GM18907 (cell line): ENCODE measurements at regions not wholly inside any gene's neighbourhood (a gene's known extent, or its start where the extent isn't known, plus 50 kb on each side); places are given as distances from the start of the nearest gene placed in this dataset.

Source experiments
- ATAC-seq: cut with Tn5 transposase; IDR thresholded peaks from one replicate; pipeline ENCODE4 v1.9.1; 2021; ENCODE audit warnings: mild to moderate bottlenecking, moderate library complexity; ENCODE audit not compliant: unreplicated experiment

DNA sequence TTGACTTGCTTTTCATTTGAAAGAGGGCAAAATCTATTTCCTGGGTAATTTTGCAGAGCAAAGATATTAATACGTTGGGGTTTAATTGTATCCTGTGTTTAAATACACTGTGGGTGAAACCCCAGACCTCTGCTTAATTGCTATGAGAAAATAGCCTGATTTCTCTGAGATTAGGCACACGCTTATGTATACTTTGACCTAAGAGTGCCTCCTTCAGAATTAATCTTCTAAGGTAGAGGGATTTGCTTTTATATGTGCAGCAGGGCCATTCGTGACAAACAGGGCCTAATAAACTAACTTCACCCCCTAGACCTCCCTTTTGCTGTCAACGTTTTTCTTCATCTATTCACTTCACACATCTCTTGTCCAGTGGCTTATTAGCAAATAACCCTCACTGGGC, 216.9 kb upstream of the ADGRL2 start:
- no peak for ATAC-seq

DNA sequence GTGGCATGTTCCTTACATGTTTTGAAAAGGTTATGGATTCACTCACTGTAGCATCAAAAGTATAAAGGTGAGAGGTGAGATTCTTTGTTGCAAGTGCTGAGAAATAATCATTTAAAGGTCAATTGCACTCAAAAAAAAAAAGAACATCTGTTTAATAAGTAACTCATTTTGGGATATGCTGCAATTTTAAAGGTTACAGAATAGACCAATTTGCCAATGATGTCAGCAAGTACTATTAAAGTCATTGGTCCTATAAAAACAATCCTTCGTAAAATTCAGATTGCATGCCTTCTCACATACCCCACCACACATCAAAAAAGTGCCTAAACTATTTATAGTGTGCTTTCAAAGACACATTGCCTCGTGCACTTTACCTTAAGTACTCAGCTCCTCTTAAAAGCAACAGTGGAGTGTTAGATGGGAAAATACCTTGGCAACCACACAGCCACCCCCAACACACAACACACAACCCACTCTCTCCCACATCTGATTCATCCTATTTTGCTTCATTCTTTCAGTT, 218.2 kb upstream of the ADGRL2 start:
- no peak for ATAC-seq

DNA sequence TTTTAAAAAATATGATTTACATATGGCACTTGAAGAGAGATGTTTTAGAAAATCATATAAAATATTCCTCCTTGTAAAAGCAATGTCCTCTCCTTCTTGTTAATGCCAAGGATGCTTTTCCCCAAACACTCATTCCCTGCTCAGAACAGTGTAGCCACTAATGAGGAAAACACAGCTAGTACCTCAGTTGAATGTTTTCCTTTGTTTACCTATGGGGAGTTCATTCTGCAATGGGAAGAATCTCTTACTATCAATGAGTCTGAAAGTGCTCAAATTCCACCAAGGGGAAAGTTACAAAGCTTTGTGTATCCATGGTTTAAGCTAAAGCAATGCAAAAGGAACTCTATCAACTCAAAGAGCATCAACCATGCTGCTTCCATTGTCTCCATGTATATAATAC, 221.9 kb upstream of the ADGRL2 start:
- no peak for ATAC-seq

DNA sequence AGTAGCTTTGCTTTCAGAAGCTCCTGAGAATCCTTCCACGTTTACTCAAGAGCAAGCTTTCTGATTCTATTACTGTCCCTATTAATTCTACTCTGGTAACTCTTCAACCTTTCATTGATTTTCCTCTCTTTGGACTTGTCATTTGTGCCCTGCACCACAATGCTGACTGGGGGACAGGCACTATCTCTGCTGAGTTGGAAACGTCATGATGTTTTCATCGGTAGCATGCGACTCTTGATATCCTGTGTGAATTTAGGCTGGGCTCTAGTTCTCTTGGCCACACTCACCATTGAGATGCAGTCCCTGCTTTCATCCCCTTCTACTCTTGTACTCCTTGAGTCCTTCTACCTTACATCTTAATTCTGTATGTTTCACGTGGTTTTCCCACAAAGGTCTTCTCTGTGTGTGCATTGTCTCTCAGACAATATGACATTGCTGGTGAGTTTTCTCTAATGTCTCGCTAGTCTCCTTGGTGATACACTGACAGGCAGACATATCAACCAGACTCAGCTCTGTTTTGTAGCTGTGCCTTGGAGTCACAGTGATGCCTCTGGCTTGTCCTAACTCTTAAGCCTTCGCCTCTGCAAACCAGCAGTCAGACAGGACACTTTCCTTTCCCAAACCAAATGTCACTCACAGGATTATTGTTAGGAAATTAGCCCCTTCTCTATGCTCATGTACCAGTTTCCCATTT, 223.6 kb upstream of the ADGRL2 start:
- no peak for ATAC-seq

DNA sequence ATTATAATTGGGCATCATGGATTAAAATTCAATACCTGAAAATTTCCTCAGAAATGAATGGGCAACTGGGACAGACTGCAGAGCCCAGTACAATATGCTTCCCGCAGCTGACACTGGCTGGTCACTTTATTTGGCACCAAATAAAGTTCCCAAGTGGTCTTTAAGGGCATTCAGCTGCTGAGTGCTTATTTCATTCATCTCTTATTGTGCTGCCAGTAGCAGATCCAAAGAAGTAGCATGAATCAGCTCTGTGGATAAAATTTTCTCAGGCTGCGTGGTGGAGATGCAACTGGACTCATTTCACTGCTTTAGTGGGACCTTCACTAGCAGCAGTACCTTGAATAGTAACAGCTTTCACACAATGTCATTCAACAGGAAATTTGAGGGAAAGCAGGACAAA, 226.3 kb upstream of the ADGRL2 start:
- ATAC-seq: no peak

DNA sequence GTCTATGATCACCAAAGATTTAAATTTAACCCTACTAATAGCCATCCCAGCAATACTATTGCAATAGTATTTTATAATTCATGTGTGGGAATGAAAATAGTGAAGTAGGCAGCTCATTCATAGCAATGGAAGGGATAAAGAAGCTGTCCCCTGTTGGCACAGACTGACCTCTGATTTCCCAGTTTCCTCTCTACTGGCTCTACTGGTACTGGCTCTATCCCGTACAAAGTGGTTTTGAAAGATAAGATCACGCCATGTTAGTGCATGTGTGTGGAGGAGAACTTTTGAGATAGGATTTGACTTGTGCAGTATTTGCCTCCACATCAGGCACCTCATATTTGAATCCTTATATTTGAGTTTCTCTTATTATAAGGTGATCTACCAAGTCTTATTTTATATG, 227.3 kb upstream of the ADGRL2 start:
- no peak for ATAC-seq

DNA sequence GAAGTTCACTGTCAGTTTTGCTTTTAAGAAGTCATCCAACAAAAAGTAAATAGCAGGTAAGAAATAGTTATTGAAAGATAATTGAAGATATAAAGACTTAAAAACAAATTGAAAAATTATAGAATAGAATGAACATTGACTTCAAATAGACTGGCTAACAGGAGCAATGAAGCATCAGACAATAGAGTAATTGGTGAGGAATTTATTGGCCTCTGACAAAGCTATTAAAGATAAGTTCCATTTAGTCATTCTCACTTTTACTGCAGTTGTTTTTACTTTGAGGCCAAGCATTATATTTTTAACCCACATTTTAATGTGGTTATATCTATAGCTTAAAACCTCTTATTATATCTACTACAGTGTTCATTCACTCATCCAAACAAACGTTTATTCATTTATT, 228.8 kb upstream of the ADGRL2 start:
- ATAC-seq: no peak

DNA sequence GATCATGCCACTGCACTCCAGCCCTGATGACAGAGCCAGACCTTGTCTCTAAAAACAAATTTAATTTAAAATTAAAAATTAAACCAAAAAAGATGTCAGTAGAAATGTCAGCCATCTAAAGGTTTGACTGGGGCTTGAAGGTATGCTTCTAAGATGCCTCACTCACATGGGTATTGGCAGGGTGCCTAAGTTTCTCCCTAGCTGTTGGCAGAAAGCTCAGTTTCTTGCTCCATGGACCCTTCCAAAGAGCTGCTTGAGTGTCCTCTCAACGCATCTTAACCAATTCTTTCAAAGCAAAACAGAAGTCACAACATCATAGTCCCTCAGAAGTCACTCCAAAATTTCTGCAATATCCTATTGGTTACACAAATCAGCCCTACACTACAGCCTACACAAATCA, 231.0 kb upstream of the ADGRL2 start:
- no peak for ATAC-seq

DNA sequence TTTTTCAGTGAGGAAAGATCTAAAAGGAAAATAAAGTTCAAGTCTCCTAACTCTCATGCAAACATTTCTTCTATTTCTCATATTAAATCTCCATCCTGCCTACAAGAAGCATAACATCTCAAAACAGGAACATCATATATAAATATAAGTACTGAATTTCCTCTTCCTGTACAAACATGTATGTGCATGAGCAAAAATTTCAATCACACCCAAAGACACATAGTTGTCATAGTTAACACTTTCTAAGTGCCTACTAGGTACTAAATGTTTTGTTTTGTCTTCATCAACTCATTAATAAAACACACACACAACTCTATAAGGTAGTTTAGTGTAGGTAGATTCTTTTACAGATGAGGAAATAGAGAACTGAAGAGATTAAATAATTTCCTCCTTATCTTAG, 237.1 kb upstream of the ADGRL2 start:
- no peak for ATAC-seq

DNA sequence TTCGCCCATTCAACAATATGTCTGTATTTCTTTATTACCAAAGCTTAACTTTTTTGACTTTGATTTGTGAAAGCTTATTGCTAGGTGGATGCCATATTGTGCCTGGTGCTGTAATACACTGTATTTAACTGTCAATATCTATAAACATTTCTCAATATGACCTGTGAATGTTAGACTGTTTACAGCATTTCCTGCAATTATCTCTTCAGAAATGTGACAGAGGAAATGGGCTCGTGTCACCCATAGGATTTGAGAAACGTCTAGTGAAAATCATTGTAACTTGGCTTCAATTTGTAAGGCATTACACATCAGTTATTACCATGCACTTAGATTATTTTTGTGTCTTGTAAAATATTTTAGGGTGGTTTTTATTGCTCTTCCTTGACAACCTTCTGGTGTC, 237.8 kb upstream of the ADGRL2 start:
- ATAC-seq: no peak

DNA sequence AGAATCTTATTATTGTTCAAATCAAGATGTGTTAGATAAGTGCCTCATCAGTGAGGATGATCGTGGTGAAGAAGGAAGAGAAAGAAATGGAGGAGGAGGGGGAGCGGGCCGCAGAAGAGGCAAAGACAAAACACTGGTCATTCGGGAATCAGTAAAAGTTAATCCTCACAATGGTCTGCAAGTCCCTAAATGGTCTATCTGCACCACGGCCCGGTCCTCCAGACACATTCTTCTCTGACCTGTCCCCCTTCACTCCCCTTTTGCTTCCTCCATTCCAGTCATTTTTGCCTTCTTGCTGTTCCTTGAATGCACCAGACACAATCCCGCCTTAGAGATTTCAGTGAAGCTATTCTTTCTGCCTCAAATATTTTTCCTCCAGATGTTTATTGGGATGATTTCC, 240.1 kb upstream of the ADGRL2 start:
- ATAC-seq: no peak

DNA sequence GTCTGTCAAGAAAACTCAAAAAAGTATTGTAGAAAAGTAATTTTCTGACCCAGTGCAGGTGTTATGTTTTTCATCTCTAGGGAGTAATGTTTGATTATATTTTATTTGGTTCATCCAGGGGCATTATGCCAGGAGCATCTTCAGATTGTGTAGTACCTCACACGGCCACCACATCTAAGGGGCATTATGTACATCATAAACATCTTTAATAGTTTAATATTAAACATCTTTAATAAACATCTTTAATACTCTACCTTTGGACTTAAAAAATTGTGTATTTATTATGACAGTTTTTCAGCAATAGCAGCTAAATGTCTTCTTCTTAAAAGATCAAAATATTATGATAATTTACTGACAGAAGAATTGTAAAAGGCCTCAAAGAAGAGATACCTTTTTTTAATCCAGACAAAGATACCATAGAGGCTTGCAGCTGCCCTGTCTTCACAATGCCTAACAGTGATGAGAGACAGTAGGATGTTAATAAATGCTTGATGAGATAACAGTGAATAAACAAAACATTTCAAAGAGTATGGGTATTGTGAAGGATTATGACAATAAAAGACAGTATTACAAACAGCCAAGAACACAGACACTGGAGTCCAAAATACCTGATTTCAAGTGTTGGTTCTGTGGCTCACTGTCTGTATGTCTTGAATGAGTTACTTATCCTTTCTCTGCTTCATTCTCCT, 240.9 kb upstream of the ADGRL2 start:
- no peak for ATAC-seq

DNA sequence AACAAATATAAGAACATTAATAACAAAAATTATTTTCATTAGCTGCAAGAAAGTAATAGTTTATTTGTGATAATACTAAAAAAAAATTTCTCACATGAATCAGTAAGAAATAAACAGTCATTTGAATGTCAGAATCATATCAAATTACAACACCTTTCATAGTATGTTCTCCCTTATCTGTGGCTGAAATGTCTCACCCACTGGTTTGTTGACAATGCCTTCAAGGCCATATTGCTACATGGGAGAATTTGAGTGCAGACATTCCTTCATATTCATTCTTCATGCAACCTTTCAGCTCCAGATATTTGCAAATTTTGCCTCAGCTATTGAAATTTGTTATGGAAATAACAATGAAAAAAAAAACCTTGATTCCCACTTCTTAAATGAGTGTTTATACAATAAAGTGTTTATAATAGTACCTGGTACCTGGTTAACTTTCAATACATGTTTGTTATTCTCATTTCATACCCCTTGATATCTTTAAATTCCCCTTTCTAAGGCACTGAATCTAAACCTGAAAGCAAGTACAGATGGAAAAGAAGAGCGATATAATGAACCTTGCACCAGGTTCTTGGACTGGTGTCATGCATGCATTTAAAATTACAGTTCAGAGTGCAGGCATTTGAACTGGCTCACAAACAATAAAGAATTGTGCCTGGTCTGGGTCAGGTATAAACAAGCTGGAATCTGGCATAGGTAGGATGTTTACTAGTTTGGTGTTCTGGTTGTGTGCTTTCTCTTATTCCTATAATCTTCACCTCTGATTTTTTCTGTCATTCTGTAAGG, 242.2 kb upstream of the ADGRL2 start:
- no peak for ATAC-seq

DNA sequence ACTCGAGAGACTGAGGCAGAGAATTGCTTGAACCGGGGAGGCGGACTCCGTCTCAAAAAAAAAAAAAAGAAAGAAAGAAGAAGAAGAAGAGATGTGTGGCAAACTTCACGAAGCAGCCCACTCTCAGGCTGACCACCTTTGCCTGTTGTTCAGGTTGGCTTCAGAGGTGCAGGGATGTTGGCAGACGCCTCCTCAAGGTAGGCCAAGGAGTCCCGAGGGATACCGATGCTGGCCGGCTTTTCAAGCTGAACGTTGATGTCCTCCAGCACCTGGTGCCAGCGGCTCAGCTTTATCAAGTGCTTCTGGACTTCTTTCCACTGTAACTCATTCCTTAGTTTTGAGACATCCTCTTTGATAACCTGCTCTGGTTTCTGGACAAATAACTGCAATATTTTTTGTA, 243.8 kb upstream of the ADGRL2 start:
- ATAC-seq: no peak

DNA sequence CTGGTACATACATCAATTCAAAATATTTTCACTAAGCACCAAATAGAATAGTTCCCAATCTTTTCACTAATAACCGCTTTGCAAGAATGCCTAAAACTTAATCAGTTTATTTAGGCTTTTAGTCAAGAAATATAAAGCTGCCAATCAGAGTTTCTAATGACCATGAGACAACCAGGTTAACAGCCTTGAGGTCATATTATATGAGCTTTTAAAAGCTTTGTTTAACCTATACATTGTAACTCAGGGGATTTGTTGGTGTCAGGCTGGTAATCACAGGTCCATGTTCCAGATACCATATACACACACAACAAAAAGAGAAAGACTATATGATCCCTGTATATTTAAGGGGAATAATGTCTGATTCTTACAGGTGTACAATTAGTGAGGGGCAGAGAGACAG, 246.2 kb upstream of the ADGRL2 start:
- no peak for ATAC-seq

DNA sequence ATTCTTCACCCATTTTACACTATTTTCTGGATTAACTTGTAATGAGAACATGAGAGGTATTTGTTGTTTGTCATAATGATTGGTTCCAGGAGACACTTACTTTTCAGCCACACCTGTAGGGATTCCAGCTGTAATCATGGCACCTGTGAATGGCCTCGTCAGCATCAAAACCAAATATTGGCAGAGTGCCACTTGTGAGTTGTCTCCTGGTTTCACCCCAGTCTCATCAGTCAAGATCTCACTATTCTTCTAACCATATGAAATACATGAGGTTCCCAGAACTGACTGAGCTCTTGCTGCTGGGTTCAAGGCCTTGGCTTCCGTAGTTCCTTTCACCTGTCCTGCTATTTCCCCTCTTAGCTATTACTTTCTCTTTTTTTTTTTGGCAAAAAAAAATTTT, 246.6 kb upstream of the ADGRL2 start:
- ATAC-seq: no peak

DNA sequence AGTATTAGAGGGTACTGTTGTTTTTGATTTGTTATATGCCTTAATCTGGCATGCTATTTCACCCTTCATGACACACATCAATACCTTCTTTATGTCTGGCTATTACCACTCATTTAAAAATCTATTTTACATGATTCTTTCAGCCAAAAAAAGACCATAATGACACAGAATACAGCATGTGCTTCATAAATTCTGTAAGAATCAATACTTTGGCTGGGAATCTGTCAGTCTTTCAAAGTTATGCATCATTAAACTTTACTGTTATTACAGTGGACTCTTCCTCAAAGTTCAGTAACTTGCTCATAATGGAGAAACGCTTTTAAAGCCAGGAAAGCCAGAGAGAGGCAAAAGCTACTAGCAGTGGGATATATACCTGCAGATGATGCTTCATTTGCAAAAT, 247.2 kb upstream of the ADGRL2 start:
- no peak for ATAC-seq

DNA sequence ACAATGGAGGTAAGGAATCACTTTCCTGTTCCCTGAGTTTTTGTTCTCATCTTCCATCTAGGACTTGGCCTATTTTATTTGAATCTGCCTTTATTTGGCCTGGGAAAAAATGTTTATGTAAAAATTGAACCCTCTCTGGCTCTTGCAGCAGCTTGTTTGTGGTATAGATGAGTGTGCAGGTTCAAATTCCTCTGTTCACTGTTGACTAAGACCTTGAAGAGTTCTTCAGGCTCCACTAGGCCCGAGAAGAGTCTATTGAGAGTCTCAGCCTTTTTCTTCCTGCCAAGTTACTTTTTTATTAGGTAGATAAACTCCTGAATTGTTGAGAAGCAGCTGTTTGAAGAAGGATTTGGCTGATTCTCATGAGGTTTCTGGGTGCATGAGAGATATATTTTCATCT, 248.8 kb upstream of the ADGRL2 start:
- no peak for ATAC-seq

DNA sequence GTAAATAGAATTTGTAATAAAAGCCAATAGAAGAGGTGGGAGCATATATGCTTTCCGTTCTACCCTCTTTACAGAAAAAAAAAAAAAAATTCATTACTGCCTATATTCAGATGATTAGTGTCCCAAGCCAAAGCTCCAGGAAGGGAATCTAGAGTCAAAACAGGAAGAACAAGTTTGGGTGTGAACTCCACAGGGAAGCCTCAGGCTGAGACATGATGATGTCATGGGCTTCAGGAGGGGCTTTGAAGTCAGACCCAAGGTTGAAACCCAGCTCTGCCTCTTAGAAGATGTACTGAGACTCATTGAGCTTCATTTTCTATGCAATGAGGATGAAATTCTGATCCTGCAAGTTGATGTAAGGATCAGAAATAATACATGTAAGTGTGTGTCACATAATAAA, 250.0 kb upstream of the ADGRL2 start:
- ATAC-seq: no peak

DNA sequence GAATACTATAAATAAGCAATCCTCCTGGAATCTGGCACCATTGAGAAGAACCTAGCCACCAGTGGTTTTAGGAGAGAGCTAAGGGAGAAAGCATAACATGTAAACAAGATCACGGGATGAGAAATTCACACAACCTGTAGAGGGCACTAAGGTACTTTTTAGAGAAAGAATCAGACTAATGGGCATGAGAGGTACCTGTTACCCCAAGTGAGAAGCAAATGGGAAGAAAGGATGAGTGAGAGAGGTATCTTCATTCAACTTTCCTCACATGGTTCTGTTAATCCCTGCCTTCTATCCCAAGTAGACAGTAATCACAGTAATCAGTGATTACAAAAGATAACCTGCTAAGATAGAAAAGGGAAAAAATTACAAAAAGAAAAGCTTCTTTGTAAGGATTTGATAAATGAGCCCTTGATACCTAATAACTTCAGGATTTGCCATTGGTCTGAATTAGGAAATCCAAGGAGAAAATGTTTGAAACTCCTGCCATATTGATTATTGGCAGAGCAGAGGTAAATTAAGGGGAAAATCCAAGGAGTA, 251.1 kb upstream of the ADGRL2 start:
- ATAC-seq: peak; percentile 61

DNA sequence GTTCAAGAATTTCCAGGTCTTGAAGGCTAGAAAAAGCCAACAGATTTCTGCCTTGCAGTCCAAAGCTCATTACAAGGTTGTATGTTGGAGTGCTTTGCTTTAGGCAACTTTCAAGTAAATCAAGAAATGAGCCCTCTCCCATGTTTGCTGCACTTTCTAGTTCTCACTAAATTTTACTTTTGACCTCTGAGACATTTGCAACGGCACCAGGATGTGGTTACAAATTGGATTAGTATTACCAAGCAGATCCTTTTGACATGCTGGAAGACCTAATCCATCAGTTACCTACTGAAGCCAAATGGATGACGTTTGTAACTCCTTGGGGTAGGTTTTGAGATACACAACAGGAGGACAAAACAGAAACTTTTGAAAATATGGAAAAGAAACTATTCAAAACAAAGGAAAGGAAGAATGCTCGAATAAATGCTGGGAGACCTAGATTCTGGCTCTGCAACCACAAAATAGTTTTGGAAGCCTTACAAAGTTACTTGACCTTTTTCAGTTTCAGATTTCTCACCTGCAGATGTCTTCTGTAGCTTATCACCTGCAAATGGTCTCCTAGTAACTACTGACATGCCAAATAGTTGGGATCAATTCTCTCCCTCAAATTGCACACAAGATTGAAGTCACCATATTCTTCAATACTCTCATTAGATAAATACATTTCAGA, 251.7 kb upstream of the ADGRL2 start:
- ATAC-seq: peak; percentile 63
